ENCODE measurements at regions not wholly inside any gene's neighbourhood (a gene's known extent, or its start where the extent isn't known, plus 50 kb on each side); places are given as distances from the start of the nearest gene placed in this dataset.

DNA sequence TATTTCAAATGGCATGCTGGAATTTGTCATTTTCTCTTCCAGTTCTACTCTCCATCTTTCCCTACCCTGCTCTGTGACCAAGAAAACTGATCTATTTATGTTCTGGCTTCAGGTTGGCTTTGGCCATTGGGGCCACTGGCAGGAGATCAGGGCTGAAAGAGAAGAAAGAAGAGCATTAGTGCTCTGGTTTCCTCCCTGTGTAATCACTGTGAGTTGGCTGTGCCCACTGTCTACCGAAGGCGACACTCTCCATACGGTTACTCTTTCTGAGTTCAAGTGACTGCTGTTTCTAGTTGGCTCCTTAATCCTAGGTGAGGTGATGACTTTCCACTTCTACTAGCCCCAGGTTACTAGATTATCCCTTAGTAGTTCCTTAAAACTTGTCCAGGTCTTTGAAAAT is 372.6 kb downstream of the PRELID2 start:
- TF ChIP-seq, protein P1, sequence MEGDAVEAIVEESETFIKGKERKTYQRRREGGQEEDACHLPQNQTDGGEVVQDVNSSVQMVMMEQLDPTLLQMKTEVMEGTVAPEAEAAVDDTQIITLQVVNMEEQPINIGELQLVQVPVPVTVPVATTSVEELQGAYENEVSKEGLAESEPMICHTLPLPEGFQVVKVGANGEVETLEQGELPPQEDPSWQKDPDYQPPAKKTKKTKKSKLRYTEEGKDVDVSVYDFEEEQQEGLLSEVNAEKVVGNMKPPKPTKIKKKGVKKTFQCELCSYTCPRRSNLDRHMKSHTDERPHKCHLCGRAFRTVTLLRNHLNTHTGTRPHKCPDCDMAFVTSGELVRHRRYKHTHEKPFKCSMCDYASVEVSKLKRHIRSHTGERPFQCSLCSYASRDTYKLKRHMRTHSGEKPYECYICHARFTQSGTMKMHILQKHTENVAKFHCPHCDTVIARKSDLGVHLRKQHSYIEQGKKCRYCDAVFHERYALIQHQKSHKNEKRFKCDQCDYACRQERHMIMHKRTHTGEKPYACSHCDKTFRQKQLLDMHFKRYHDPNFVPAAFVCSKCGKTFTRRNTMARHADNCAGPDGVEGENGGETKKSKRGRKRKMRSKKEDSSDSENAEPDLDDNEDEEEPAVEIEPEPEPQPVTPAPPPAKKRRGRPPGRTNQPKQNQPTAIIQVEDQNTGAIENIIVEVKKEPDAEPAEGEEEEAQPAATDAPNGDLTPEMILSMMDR (IDR thresholded peaks at IDR 0.05 in 2 of 3, conservative IDR thresholded peaks at IDR 0.05 in 1 of 3; ENCODE audit: insufficient read depth in 2 of 3, low read depth in 1 of 3, low read length in 3 of 3) = no peak
- TF ChIP-seq WHSC1 (IDR thresholded peaks at IDR 0.05; ENCODE audit: low read length) = no peak
- no peak for TF ChIP-seq POLR3A (IDR thresholded peaks at IDR 0.05; ENCODE audit: borderline replicate concordance, extremely low read depth, insufficient read depth, insufficient read length)
- TF ChIP-seq PHTF2 (CRISPR knock-in tag; IDR thresholded peaks at IDR 0.05) = no peak
- no peak for TF ChIP-seq POLR2AphosphoS5 (IDR thresholded peaks at IDR 0.05; ENCODE audit: control insufficient read depth, insufficient read depth, low read depth, low read length)
- no peak for TF ChIP-seq TAF1 (IDR thresholded peaks at IDR 0.05; ENCODE audit: control insufficient read depth, extremely low read depth, insufficient read depth, low read length, severe bottlenecking)
- no peak for TF ChIP-seq TAL1 (IDR thresholded peaks at IDR 0.05)
- no peak for TF ChIP-seq RFX5 (IDR thresholded peaks at IDR 0.05; ENCODE audit: low read depth, low read length)
- no peak for TF ChIP-seq CBX2 (IDR thresholded peaks at IDR 0.05; ENCODE audit: insufficient read depth, low read length, poor library complexity, severe bottlenecking)
- TF ChIP-seq, protein P2, sequence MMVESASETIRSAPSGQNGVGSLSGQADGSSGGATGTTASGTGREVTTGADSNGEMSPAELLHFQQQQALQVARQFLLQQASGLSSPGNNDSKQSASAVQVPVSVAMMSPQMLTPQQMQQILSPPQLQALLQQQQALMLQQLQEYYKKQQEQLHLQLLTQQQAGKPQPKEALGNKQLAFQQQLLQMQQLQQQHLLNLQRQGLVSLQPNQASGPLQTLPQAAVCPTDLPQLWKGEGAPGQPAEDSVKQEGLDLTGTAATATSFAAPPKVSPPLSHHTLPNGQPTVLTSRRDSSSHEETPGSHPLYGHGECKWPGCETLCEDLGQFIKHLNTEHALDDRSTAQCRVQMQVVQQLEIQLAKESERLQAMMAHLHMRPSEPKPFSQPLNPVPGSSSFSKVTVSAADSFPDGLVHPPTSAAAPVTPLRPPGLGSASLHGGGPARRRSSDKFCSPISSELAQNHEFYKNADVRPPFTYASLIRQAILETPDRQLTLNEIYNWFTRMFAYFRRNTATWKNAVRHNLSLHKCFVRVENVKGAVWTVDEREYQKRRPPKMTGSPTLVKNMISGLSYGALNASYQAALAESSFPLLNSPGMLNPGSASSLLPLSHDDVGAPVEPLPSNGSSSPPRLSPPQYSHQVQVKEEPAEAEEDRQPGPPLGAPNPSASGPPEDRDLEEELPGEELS (CRISPR knock-in tag; IDR thresholded peaks at IDR 0.05; ENCODE audit: borderline replicate concordance) = no peak

Data from K562 (cell line).